Uterus (tissue), 3 donors: ENCODE measurements at regions not wholly inside any gene's neighbourhood (a gene's known extent, or its start where the extent isn't known, plus 50 kb on each side); places are given as distances from the start of the nearest gene placed in this dataset.

Source experiments
- DNase-seq, 2 donors: peaks; one replicate each; pipeline ENCODE4 v3.0.0-alpha.2; 2019 to 2020
- H3K27ac ChIP-seq, 2 donors: fragments of 200-600 bp; sonication (generic); 1 replicate in 1 of 2; 2 replicates in 1 of 2; pipeline ENCODE4 v1.5.1; 2016 to 2018
- H3K27me3 ChIP-seq, 2 donors: fragments of 200-600 bp; sonication (generic); one replicate each; pipeline ENCODE4 v1.5.1; 2018 to 2019; ENCODE audit warnings: control low read depth in 1 of 2
- H3K36me3 ChIP-seq, 2 donors: fragments of 200-600 bp; sonication (generic); one replicate each; pipeline ENCODE4 v1.5.1; 2019; ENCODE audit warnings: control low read depth in 1 of 2
- H3K4me1 ChIP-seq, 2 donors: fragments of 200-600 bp; sonication (generic); one replicate each; pipeline ENCODE4 v1.5.1; 2018 to 2019; ENCODE audit warnings: control low read depth in 1 of 2
- H3K4me3 ChIP-seq, 2 donors: fragments of 200-600 bp; sonication (generic); 1 replicate in 1 of 2; 2 replicates in 1 of 2; pipeline ENCODE4 v1.5.1; 2018 to 2019; ENCODE audit warnings: mild to moderate bottlenecking in 1 of 2
- H3K9me3 ChIP-seq, 2 donors: fragments of 200-600 bp; sonication (generic); one replicate each; pipeline ENCODE4 v1.5.1; 2019; ENCODE audit warnings: control low read depth in 1 of 2
- POLR2A ChIP-seq, 2 donors: fragments of 450-650 bp; IDR thresholded peaks; one replicate each; pipeline ENCODE4 v1.6.1; 2016; ENCODE audit warnings: antibody characterized with exemption in 2 of 2, mild to moderate bottlenecking in 1 of 2, moderate library complexity in 1 of 2
- intact Hi-C: fragments of 100-400 bp; cut with DNase I; formaldehyde crosslinking; loops from one replicate; pipeline ENCODE4 v1.15.1; 2023; ENCODE audit warnings: low total_unique reads
- TF ChIP-seq, protein P1 (sequence below), 4 experiments: fragments of 200-600 bp in 2 of 4; fragments of 450-650 bp in 2 of 4; sonication (generic) in 2 of 4; IDR thresholded peaks; one replicate each; pipeline ENCODE4 v1.5.1; 2016 to 2019; ENCODE audit warnings: antibody characterized with exemption in 4 of 4, mild to moderate bottlenecking in 2 of 4, moderate library complexity in 1 of 4
- donor health status: DM: yes; HTN: yes; CAD: no.

DNA sequence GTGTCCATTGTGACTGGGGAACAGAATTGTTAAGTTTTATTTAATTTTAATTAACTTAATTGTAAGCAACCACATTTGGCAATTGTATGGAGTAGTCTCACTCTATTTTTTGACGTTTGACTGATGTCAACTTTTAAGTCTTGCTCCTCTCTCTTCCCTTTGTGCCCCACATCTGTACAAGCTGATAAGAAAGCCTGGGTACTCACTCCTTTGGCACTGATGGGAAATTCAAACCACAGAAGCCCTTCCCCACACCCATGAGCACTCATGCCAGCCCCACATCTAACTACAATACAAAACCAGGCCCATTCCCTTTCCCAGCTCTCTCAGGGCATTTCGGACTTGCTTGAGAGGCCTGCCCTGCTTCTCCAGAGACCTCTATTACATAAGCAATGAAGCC lies 451.5 kb upstream of the KIF2A start:
- Histone ChIP-seq H3K36me3 (no peaks in the 10 kb centered on the region), H3K4me1 (no peaks in the 10 kb centered on the region), H3K27me3 (no peaks in the 10 kb centered on the region), H3K4me3 (no peak overlapping the region), H3K27ac (no peak overlapping the region), H3K9me3 (no peaks in the 10 kb centered on the region)
- TF ChIP-seq, protein P1, sequence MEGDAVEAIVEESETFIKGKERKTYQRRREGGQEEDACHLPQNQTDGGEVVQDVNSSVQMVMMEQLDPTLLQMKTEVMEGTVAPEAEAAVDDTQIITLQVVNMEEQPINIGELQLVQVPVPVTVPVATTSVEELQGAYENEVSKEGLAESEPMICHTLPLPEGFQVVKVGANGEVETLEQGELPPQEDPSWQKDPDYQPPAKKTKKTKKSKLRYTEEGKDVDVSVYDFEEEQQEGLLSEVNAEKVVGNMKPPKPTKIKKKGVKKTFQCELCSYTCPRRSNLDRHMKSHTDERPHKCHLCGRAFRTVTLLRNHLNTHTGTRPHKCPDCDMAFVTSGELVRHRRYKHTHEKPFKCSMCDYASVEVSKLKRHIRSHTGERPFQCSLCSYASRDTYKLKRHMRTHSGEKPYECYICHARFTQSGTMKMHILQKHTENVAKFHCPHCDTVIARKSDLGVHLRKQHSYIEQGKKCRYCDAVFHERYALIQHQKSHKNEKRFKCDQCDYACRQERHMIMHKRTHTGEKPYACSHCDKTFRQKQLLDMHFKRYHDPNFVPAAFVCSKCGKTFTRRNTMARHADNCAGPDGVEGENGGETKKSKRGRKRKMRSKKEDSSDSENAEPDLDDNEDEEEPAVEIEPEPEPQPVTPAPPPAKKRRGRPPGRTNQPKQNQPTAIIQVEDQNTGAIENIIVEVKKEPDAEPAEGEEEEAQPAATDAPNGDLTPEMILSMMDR (IDR thresholded peaks at IDR 0.05): no peak
- no peak for TF ChIP-seq POLR2A (IDR thresholded peaks at IDR 0.05)
- intact Hi-C loops: no loop called here
- DNase-seq: no peak

GRCh38 chr5:61860978-61861377 lies 445.0 kb upstream of the KIF2A start:
- intact Hi-C loops: no loop called here
- no peak for DNase-seq
- no peaks in the 10 kb centered on the region for H3K9me3 ChIP-seq
- H3K27me3 ChIP-seq: no peaks in the 10 kb centered on the region
- no peak overlapping the region for H3K4me3 ChIP-seq
- H3K4me1 ChIP-seq: no peaks in the 10 kb centered on the region
- TF ChIP-seq, protein P1 (IDR thresholded peaks at IDR 0.05): no peak
- TF ChIP-seq POLR2A (IDR thresholded peaks at IDR 0.05): no peak
- no peaks in the 10 kb centered on the region for H3K36me3 ChIP-seq
- H3K27ac ChIP-seq: no peak overlapping the region

- TF ChIP-seq POLR2A (IDR thresholded peaks at IDR 0.05): no peak
- TF ChIP-seq, protein P1 (IDR thresholded peaks at IDR 0.05): no peak
- intact Hi-C loops: no loop called here
- H3K27me3 ChIP-seq: no peaks in the 10 kb centered on the region
- no peaks in the 10 kb centered on the region for H3K9me3 ChIP-seq
- H3K4me1 ChIP-seq: no peaks in the 10 kb centered on the region
- no peaks in the 10 kb centered on the region for H3K36me3 ChIP-seq
- no peak for DNase-seq
- H3K4me3 ChIP-seq: no peak overlapping the region
- no peak overlapping the region for H3K27ac ChIP-seq
These were observed 439.1 kb upstream of the KIF2A start for GRCh38 chr5:61866930-61867329.

GRCh38 chr5:61869333-61869732 lies 436.7 kb upstream of the KIF2A start:
- Histone ChIP-seq H3K27me3 (no peaks in the 10 kb centered on the region), H3K36me3 (no peaks in the 10 kb centered on the region), H3K4me1 (no peaks in the 10 kb centered on the region), H3K9me3 (no peaks in the 10 kb centered on the region), H3K27ac (no peak overlapping the region), H3K4me3 (no peak overlapping the region)
- intact Hi-C loops: no loop called here
- TF ChIP-seq POLR2A (IDR thresholded peaks at IDR 0.05): no peak
- TF ChIP-seq, protein P1 (IDR thresholded peaks at IDR 0.05): no peak
- no peak for DNase-seq

DNA sequence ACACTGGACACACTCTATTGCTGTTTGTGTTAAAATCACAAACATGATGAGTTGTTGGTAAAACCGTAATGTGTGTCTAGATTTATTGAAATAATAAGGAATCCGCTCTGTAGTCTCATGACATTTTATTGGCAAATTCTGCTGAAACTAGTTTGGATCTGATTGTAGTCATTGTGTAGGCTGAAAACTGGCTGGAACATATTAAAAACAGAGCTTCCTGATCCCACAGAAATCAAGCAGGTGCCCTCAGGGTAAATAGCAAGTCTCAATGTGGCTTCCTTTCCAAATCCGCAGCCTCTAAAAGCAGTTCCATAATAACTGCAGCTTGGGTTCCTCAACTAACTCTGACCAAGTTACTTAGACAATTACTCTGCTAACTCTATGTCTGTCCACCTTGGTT lies 427.5 kb upstream of the KIF2A start:
- DNase-seq: no peak
- Histone ChIP-seq H3K27ac (no peak overlapping the region), H3K36me3 (no peaks in the 10 kb centered on the region), H3K27me3 (no peaks in the 10 kb centered on the region), H3K4me3 (no peak overlapping the region), H3K9me3 (no peaks in the 10 kb centered on the region), H3K4me1 (no peaks in the 10 kb centered on the region)
- intact Hi-C loops: no loop called here
- TF ChIP-seq, protein P1 (IDR thresholded peaks at IDR 0.05): no peak
- no peak for TF ChIP-seq POLR2A (IDR thresholded peaks at IDR 0.05)
